ENCODE measurements at regions not wholly inside any gene's neighbourhood (a gene's known extent, or its start where the extent isn't known, plus 50 kb on each side); places are given as distances from the start of the nearest gene placed in this dataset.

- TF ChIP-seq CTCF (conservative IDR thresholded peaks at IDR 0.05 in 1 of 2, IDR thresholded peaks at IDR 0.05 in 1 of 2; ENCODE audit: low read depth in 1 of 2, low read length in 2 of 2): no peak
- no peak for TF ChIP-seq EZH2 (IDR thresholded peaks at IDR 0.05; ENCODE audit: low read length, missing control alignments)
These were observed 236.8 kb downstream of the KLF13 start for GRCh38 chr15:31563421-31563820.
